HG03460 (cell line): ENCODE measurements at regions not wholly inside any gene's neighbourhood (a gene's known extent, or its start where the extent isn't known, plus 50 kb on each side); places are given as distances from the start of the nearest gene placed in this dataset.
"Not testable (repeated sequence)": the region's sequence is repeated elsewhere in the genome, so short reads cannot be mapped to it uniquely, and the experiment has no call there.

Experiments
- ATAC-seq: cut with Tn5 transposase; IDR thresholded peaks from one replicate; pipeline ENCODE4 v1.9.1; 2021; ENCODE audit not compliant: unreplicated experiment

GRCh38 chrX:1105031-1105430 is 107.4 kb downstream of the CRLF2 start:
- not testable (repeated sequence) for ATAC-seq

DNA sequence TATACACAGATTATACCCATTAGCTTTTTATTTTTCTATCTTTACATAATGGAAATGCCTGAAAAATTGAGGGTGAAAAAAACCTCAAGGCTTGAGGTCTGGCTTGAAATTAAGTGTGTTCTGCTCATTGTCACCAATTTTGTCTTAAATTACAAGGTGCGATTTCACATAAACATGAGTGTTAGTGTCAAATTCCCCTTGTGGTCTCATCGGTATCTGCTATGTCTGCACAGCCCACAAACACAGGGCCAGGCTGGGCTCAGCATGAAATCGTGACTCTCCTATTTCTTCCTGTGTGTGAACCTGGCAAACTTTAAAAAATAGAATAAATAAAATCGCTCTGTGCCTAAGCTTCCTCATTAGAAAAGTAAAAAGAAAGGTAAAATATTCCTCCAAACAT is 109.1 kb downstream of the CRLF2 start:
- ATAC-seq: no peak

GRCh38 chrX:1102786-1103185 is 109.7 kb downstream of the CRLF2 start:
- ATAC-seq: no peak

DNA sequence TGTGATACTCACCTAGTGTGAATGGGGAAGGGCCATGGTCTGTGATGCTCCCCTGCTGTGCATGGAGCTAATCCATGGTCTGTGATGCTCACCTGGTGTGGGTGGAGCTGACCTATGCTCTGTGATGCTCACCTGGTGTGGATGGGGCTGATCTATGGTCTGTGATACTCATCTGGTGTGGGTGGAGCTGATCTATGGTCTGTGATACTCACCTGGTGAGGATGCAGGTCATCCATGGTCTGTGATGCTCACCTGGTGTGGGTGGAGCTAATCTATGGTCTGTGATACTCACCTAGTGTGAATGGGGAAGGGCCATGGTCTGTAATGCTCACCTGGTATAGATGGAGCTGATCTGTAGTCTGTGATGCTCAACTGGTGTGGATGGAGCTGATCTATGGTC is 110.2 kb downstream of the CRLF2 start:
- not testable (repeated sequence) for ATAC-seq

DNA sequence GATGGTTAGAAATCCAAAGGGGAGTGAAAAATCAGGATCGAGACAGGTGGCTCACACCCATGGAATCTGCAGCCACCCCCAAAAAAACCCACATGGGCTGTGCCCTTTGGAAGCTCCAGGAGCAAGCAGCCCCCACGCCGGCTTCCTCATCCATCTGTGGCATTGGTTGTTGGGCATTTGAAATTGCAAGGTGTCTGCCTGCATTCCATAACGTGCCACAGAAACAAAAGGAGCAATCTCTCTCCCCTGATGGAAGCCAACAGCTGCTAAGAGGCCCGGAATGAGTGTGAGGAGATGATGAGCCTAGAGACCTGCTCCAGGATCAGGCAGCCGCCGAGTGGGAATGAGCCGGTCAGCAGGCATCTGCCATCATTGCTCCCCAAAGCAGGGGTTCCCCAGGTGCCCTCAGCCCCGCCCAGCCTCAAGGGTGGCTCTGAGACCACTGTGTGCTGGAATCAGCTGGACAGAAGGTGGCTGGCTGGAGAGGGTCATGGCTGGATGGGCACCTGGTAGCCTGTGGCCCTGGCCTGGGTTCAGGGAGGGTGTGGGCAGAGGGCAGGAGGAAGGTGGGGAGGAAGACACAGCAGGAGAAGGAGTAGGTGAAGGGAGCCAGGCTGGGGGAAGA is 113.2 kb downstream of the CRLF2 start:
- ATAC-seq: no peak

DNA sequence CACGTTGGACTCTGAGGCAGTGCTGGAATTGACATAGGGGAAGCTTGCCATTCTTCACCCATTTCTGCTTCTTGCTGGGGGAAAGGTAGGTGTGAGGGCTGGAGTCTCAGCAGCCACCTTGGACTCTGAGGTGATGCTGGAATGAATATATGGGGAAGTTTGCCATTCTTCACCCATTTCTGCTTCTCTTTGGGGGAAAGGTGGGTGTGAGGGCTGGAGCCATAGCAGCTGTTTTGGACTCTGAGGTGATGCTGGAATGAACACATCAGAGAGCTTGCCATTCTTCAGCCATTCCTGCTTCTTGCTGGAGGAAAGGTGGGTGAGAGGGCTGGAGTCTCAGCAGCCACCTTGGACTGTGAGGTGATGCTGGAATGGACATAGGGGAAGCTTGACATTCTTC is 115.1 kb downstream of the CRLF2 start:
- no peak for ATAC-seq

GRCh38 chrX:1094566-1095333 is 117.7 kb downstream of the CRLF2 start:
- no peak for ATAC-seq

DNA sequence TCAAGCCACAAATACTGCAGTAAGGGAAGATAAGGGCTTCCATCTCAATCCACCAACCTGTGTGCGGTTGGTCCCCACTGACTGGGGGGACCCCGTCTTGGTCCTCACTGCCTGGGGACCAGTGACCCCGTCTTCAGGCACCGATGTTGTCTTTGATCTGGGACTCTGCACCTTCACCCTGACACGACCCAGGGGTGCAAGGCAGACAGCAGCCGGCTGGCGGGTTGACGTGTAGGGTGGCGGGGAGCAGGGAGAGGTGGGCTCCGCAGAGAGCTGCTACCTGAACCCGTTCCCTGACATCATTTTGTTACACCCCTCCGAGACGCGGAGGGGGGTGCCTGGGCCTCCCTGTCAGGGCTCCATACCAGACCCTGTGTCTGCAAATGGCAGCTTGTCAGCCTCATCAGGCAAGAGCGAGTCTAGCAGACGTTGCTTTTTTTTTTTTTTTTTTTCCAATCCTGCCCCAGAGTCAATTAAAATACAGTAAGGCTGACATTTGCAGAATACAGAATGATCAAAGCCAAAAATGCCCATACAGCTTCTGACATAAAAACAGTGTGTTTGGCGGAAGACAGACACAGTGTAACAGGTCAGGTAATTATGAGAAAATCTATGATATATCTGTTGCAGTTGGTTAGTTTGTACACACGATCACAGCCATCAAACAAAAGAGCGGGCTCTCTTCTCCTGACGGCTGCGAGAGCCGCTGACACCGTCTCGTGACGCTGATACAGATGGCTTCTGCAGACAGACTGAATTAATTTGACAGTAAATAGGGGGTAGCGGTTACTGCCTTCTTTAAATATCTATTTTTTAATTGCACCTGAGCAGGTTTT is 118.6 kb downstream of the CRLF2 start:
- ATAC-seq: no peak

DNA sequence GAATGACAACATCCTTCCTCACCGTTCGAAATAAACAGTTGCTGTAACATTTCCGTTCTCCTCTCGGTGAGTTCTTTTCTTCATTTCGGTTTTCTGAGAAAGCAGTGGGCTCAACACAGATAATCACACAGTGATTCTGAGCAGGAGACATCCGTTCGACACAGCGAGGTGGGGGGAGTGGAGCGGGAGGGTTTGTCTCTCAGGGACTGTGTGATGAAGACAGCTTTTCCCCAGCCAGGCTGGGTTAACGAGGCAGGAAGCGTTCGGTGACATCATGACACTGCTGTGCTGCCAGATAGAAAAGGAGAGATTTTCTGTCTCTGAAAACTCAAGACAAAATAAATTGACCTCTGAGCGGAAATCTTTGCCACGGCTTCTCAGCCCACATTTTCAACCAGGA is 119.3 kb downstream of the CRLF2 start:
- no peak for ATAC-seq

DNA sequence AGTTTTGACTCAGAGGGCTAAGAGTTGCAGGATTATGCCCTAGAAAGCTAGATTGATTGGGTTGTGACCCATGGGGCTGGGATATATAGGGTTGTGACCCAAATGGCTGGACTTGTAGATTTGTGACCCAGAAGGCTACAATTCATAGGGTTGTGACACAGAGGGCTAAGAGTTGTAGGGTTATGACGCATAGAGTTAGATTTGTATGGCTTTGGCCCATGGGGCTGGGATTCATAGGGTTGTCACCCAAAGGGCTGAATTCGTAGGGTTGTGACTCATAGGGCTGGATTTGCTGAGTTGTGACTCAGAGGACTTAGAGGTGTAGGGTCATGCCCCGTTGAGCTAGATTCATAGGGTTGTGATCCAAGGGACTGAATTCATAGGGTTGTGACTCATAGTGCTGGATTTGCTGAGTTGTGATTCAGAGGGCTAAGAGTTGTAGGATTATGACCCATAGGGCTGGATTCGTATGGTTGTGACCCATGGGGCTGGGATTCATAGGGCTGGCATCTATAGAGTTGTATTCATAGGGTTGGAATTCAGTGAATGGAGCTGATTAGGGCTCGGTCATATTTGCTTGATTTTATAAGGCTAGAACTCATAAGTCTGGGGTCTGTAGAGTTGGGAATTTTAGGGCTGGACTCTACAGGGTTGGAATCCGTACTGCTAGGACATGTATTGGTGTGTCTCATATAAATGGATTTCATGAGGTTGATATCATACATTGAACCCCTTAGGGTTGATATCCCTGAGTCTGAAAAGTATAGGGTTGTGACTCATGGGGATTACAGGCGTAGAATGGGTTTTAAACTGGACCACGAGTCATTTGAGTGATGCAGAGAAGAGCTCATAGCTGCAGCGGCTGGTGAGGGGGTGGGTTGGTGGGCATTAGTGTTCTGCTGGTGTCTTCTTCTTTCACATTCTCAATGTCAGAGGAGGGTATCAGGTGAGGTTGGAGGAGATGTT is 125.7 kb downstream of the CRLF2 start:
- ATAC-seq: no peak

DNA sequence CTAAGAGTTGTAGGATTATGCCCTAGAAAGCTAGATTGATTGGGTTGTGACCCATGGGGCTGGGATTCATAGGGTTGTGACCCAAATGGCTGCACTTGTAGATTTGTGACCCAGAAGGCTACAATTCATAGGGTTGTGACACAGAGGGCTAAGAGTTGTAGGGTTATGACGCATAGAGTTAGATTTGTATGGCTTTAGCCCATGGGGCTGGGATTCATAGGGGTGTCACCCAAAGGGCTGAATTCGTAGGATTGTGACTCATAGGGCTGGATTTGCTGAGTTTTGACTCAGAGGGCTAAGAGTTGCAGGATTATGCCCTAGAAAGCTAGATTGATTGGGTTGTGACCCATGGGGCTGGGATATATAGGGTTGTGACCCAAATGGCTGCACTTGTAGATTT is 126.6 kb downstream of the CRLF2 start:
- not testable (repeated sequence) for ATAC-seq

GRCh38 chrX:1084689-1085088 is 127.8 kb downstream of the CRLF2 start:
- no peak for ATAC-seq

- no peak for ATAC-seq
These were observed 135.4 kb downstream of the CRLF2 start for GRCh38 chrX:1076871-1077651.

- ATAC-seq: no peak
These were observed 136.7 kb downstream of the CRLF2 start for GRCh38 chrX:1075741-1076140.

- ATAC-seq: no peak
These were observed 137.3 kb downstream of the CRLF2 start for GRCh38 chrX:1075156-1075555.

- ATAC-seq: no peak
These were observed 137.7 kb downstream of the CRLF2 start for GRCh38 chrX:1074755-1075154.

DNA sequence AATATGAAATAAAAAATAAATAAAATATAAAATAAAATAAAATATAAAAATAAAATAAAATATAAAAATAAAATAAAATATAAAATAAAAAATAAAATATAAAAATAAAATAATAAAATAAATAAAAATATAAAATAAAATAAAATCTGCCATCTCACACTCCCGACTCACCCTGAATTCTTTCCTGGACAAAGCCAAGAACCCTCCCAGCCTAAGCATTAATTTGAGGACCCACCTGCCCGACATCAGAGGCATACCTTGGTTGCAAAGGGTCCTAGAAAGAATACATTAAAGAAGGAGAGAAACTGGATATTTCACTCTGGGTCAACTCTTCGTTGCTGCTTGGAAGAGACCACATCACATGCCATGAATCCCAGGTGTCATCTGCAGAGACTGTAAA is 138.3 kb downstream of the CRLF2 start:
- ATAC-seq: no peak

- no peak for ATAC-seq
These were observed 139.6 kb downstream of the CRLF2 start for GRCh38 chrX:1072637-1073377.

GRCh38 chrX:1071351-1071750 is 141.1 kb downstream of the CRLF2 start:
- ATAC-seq: no peak
